Astrocyte of the hippocampus (primary cell): ENCODE measurements at regions not wholly inside any gene's neighbourhood (a gene's known extent, or its start where the extent isn't known, plus 50 kb on each side); places are given as distances from the start of the nearest gene placed in this dataset.
A peak's percentile ranks its signal among the peaks of the same experiment; 100 is the strongest.
"Not testable (repeated sequence)": the region's sequence is repeated elsewhere in the genome, so short reads cannot be mapped to it uniquely, and the experiment has no call there.

Experiments used
- DNase-seq: peaks from one replicate; pipeline ENCODE4 v3.0.0; 2011; ENCODE audit warnings: low read depth, low spot score

DNA sequence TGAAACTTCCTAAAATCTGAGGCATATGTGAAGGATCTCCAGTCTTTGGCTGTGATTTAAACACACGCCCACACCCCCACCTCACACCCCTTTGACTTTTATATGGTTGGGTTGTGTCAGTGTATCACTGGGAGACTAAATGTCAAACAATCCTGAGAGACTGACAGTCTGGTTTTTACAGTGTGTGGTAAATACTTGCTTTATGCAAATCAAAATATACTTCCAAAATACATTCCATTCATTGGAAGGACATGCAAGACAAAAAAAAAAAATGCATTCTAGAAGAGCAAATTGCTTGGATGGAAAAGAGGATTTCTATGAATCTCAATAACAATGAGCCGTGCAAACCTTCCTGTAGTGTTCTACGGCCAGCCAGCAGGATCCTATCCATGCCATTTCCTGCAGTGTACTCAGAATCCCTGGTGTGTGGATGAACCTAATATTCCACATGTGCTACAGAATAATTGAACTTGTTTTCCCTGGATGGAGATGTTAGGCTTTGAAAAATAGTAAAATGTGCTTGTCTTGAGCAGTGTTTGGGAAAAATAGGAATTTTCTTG, 602.1 kb upstream of the GOT2 start:
- DNase-seq: no peak

DNA sequence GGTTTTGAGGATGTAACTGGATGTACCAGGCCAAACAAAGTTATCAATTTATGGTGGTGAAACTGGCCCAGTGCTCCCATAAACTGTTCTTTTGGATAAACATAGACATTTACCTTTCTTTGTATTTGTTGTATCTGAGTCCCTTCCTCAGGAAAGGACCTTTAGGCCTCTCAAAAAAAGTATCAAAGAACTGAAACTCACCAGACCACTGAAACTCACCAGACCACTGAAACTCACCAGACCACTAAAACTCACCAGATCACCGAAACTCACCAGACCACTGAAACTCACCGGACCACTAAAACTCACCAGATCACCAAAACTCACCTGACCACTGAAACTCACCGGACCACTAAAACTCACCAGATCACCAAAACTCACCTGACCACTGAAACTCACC, 597.6 kb upstream of the GOT2 start:
- DNase-seq: not testable (repeated sequence)

DNA sequence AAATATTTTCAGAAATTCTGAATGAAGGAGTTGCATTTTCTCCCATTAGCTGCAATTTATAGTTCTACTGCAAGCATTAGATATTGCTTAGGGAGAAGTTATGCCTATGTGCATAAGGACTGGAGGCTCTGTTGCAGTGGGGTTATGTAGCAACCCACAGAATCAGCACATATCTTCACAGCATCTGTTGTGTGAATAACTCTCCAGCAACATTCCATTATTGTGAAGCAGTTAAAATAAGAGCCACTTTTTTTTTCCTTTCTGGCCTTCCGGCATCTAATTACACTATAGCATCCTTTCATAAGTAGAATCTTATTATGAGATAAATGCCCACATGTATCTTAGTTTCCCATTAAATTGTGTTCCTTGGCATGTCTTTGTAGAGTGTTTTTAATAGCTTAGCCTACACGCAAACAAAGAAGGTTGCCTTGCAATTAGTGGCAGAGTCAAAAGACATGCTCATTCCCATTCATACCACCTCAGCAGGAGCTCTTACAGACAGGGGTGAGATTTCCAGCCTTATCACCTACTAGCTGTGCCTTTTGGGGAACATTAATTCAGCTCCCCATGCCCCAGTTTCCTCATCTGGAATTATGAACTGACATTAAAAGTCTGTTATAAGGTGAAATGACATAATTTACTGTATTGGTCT, 596.0 kb upstream of the GOT2 start:
- peak; percentile 37 for DNase-seq

DNA sequence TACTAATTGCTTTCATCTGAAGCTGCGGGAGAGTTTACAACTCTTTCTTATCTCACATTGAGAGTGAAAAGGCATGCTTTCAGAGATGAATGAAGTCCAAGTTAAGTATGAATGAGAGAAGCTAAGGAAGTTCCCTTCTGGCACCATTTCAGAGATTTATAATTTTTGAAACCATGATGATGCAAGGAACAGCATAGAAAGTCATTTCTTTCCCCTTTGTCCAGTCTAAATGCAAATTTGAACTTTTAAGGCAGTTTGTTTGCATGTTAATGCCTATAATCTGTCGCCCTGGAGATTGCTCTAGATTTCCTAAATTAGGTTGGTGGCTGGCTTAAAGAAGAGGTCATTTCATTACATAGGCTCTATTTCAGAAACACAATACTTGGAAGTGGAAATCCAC, 594.8 kb upstream of the GOT2 start:
- no peak for DNase-seq

GRCh38 chr16:59327894-59328293, 593.8 kb upstream of the GOT2 start:
- DNase-seq: no peak

- DNase-seq: no peak
Observed at GRCh38 chr16:59326955-59327354, 592.8 kb upstream of the GOT2 start.

DNA sequence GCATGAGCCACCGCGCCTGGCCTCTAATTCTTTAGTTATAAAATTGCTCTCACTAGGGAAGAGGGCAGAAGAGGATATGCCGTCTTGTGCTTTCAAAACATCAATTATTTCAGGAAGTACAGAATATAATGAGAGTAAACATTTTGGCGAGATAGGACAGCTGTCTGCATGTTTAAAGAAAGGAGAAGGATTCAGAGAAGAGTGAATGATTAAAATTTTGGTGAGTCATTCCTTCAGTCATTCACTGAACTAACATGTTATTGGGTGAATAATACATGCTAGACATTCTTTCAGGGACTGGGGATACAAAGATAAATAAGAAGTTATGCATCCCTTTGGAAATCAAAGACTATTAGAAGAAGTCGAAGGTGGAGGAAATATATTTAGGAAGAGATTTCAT, 590.3 kb upstream of the GOT2 start:
- DNase-seq: peak; percentile 24

- no peak for DNase-seq
Observed at GRCh38 chr16:59320657-59321056, 586.5 kb upstream of the GOT2 start.

DNA sequence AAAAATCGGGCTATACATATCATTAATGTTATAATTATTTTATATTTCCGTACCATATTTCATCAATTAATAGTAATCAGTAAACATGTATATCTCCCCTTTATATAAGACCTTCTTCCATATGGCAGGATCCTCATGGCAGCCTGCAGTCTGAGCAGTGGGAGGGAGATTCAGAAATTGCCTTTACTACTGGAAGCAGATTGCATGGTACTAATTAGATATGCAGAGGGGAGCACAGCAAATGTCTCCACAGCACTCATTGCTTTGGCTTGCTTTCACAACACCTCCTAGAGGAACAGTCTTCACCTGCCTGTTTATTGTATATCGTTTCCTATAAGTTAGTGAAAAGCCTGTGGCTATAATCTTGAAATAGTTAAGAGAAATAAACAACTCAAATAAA, 585.8 kb upstream of the GOT2 start:
- DNase-seq: no peak

- DNase-seq: peak; percentile 2
Observed at GRCh38 chr16:59305850-59306249, 571.7 kb upstream of the GOT2 start.

- no peak for DNase-seq
Observed at GRCh38 chr16:59296888-59297287, 562.8 kb upstream of the GOT2 start.

- no peak for DNase-seq
Observed at GRCh38 chr16:59295993-59296736, 562.0 kb upstream of the GOT2 start.

DNA sequence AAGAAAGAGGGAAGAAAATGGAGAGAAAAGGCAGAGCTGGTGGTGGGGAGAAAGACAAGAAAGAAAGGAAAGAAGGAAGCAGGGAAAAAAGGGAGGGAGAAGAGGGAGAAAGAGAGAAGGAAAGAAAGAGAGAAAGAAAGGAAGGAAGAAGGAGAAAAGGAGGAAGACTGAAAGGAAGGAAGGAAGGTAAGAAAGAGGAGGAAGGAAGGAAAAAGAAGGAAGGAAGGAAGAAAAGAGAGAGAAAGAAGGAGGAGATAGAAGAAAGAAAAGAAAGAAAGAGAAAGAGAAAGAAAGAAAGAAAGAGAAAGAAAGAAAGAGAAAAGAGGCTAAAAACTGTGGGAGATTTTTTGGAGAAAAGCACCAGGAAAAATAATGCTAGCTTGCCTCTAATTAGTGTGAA, 561.4 kb upstream of the GOT2 start:
- no peak for DNase-seq

- no peak for DNase-seq
Observed at GRCh38 chr16:59290718-59291117, 556.6 kb upstream of the GOT2 start.

GRCh38 chr16:59289151-59289550, 555.0 kb upstream of the GOT2 start:
- DNase-seq: no peak

- no peak for DNase-seq
Observed at GRCh38 chr16:59274141-59274540, 540.0 kb upstream of the GOT2 start.

DNA sequence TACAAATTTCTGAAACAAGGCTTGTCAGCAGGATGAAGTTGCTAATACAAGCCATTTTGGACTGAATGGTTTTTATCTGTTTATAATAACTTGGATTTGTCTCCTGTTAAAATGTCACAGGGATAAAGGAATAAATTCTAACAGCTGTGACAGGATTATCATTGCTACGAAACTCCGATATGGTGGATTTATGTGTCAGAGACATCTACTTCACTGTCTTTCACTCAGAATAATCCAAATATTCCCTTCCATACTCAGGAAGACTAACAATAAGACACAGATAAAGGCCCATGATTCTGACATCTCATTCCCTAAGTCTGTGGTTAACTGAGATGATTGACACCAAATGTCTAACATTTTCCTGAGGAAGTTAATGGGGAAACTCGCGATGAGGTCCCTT, 529.8 kb upstream of the GOT2 start:
- DNase-seq: no peak

DNA sequence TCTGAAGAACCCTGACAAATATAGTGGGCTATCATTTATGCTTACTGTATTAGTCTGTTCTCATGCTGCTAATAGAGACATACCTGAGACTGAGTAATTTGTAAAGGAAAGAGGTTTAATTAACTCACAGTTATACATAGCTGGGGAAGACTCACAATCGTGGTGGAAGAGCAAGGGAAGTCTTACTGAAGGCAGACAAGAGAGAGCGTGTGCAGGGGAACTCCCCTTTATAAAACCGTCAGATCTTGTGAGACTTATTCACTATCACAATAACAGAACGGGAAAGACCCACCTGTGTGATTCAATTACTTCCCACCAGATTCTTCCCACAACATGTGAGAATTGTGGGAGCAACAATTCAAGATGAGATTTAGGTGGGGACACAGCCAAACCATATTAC, 526.8 kb upstream of the GOT2 start:
- DNase-seq: no peak

GRCh38 chr16:59259950-59260319, 525.8 kb upstream of the GOT2 start:
- no peak for DNase-seq

GRCh38 chr16:59259074-59259949, 525.2 kb upstream of the GOT2 start:
- peak; percentile 26 for DNase-seq

DNA sequence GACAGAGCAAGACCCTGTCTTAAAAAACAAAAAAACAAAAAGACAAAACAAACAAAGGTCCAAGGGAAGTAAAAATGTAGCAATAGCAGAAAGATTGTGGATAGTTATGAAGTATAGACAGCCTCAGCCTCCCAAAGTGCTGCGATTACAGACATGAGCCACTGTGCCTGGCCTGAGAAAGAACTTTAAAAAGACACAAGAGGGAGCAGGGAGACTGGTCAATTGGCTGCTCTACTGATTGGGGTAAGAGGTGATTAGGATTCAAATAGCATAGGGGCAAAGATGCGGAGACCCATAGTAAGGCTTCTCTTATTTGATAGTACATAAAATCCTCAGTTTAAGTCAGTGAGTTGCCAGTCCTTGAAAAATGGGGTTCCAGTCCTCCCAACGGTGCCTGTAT, 518.2 kb upstream of the GOT2 start:
- DNase-seq: no peak

GRCh38 chr16:59249011-59249410, 514.9 kb upstream of the GOT2 start:
- DNase-seq: no peak
